HuH-7 (cell line): ENCODE measurements at regions not wholly inside any gene's neighbourhood (a gene's known extent, or its start where the extent isn't known, plus 50 kb on each side); places are given as distances from the start of the nearest gene placed in this dataset.

ENCODE experiments used
- DNase-seq: peaks from one replicate; pipeline ENCODE4 v3.0.0; 2011; ENCODE audit warnings: low spot score

- DNase-seq = no peak
Measured at GRCh38 chr2:144333143-144333555, 186.8 kb downstream of the ZEB2 start.

- DNase-seq = peak; percentile 68
Measured at GRCh38 chr2:144332356-144333142, 187.4 kb downstream of the ZEB2 start.

GRCh38 chr2:144331674-144332355 lies 188.1 kb downstream of the ZEB2 start:
- DNase-seq = peak; percentile 36

- DNase-seq = no peak
Measured at GRCh38 chr2:144330951-144331673, 188.8 kb downstream of the ZEB2 start.

GRCh38 chr2:144329472-144329871 lies 190.4 kb downstream of the ZEB2 start:
- no peak for DNase-seq

GRCh38 chr2:144328938-144329337 lies 191.0 kb downstream of the ZEB2 start:
- no peak for DNase-seq

GRCh38 chr2:144326825-144327224 lies 193.1 kb downstream of the ZEB2 start:
- DNase-seq = no peak

- no peak for DNase-seq
Measured at GRCh38 chr2:144325086-144325485, 194.8 kb downstream of the ZEB2 start.

- DNase-seq = no peak
Measured at GRCh38 chr2:144324446-144325045, 195.4 kb downstream of the ZEB2 start.

GRCh38 chr2:144323946-144324345 lies 196.0 kb downstream of the ZEB2 start:
- DNase-seq = no peak

- DNase-seq = no peak
Measured at GRCh38 chr2:144322379-144322778, 197.5 kb downstream of the ZEB2 start.

- DNase-seq = no peak
Measured at GRCh38 chr2:144320491-144320890, 199.4 kb downstream of the ZEB2 start.

GRCh38 chr2:144317071-144317738 lies 202.7 kb downstream of the ZEB2 start:
- no peak for DNase-seq

- DNase-seq = no peak
Measured at GRCh38 chr2:144310889-144311608, 208.9 kb downstream of the ZEB2 start.

GRCh38 chr2:144310484-144310883 lies 209.4 kb downstream of the ZEB2 start:
- no peak for DNase-seq

GRCh38 chr2:144307711-144308110 lies 212.2 kb downstream of the ZEB2 start:
- no peak for DNase-seq

- no peak for DNase-seq
Measured at GRCh38 chr2:144304202-144304601, 215.7 kb downstream of the ZEB2 start.

- DNase-seq = no peak
Measured at GRCh38 chr2:144300632-144301031, 219.3 kb downstream of the ZEB2 start.

GRCh38 chr2:144290276-144290675 lies 229.6 kb downstream of the ZEB2 start:
- no peak for DNase-seq

GRCh38 chr2:144288438-144288837 lies 231.5 kb downstream of the ZEB2 start:
- no peak for DNase-seq

- no peak for DNase-seq
Measured at GRCh38 chr2:144285324-144285723, 234.6 kb downstream of the ZEB2 start.
